Neural progenitor cell (in vitro differentiated cells): ENCODE measurements at regions not wholly inside any gene's neighbourhood (a gene's known extent, or its start where the extent isn't known, plus 50 kb on each side); places are given as distances from the start of the nearest gene placed in this dataset.
"Not testable (repeated sequence)": the region's sequence is repeated elsewhere in the genome, so short reads cannot be mapped to it uniquely, and the experiment has no call there.

Source experiments
- DNase-seq: peaks from one replicate; pipeline ENCODE4 v3.0.0-alpha.2; 2016; ENCODE audit warnings: low spot score
- H2AFZ ChIP-seq: fragments of 200-600 bp; sonication (generic); replicated peaks from 2 replicates; pipeline ENCODE4 v1.6.1; 2016; ENCODE audit warnings: antibody characterized with exemption
- H3F3A ChIP-seq: fragments of 200-600 bp; sonication (generic); 2 replicates; pipeline ENCODE4 v1.6.1; 2016; ENCODE audit warnings: antibody characterized with exemption, low read depth
- H3K27ac ChIP-seq: fragments of 200-600 bp; sonication (generic); 2 replicates; pipeline ENCODE4 v1.5.1; 2016; ENCODE audit warnings: mild to moderate bottlenecking
- H3K27me3 ChIP-seq: fragments of 200-600 bp; sonication (generic); 2 replicates; pipeline ENCODE4 v1.6.1; 2016; ENCODE audit warnings: mild to moderate bottlenecking, moderate library complexity
- H3K36me3 ChIP-seq: fragments of 200-600 bp; sonication (generic); 2 replicates; pipeline ENCODE4 v1.5.1; 2016
- H3K4me1 ChIP-seq: fragments of 200-600 bp; sonication (generic); 2 replicates; pipeline ENCODE4 v1.6.1; 2016; ENCODE audit warnings: mixed run types
- H3K4me2 ChIP-seq: fragments of 200-600 bp; sonication (generic); 2 replicates; pipeline ENCODE4 v1.6.1; 2016
- H3K4me3 ChIP-seq: fragments of 200-600 bp; sonication (generic); 2 replicates; pipeline ENCODE4 v1.5.1; 2016
- H3K79me2 ChIP-seq: fragments of 200-600 bp; sonication (generic); 2 replicates; pipeline ENCODE4 v1.6.1; 2016; ENCODE audit warnings: low read depth
- H3K9ac ChIP-seq: fragments of 200-600 bp; sonication (generic); 2 replicates; pipeline ENCODE4 v1.6.1; 2016
- H3K9me3 ChIP-seq: fragments of 200-600 bp; sonication (generic); 2 replicates; pipeline ENCODE4 v1.5.1; 2016; ENCODE audit warnings: low read depth
- H4K20me1 ChIP-seq: fragments of 200-600 bp; sonication (generic); 2 replicates; pipeline ENCODE4 v1.6.1; 2016; ENCODE audit warnings: low read depth
- H3K27ac Mint-ChIP-seq: 3 replicates; pipeline ENCODE4 v1.8.0; 2021; ENCODE audit warnings: mixed read lengths
- H3K27me3 Mint-ChIP-seq: 2 replicates; pipeline ENCODE4 v1.8.0; 2022; ENCODE audit warnings: low read depth, mild to moderate bottlenecking, inconsistent platforms, moderate library complexity, mixed read lengths; ENCODE audit not compliant: insufficient read depth
- H3K36me3 Mint-ChIP-seq: 3 replicates; pipeline ENCODE4 v1.8.0; 2021; ENCODE audit warnings: mixed read lengths
- H3K4me1 Mint-ChIP-seq: 3 replicates; pipeline ENCODE4 v1.8.0; 2021; ENCODE audit warnings: mixed read lengths
- H3K4me3 Mint-ChIP-seq: 3 replicates; pipeline ENCODE4 v1.8.0; 2021; ENCODE audit warnings: mild to moderate bottlenecking, moderate library complexity, mixed read lengths
- H3K9me3 Mint-ChIP-seq: 3 replicates; pipeline ENCODE4 v1.8.0; 2020; ENCODE audit warnings: mixed read lengths
- CTCF ChIP-seq: fragments of 200-600 bp; sonication (generic); IDR thresholded peaks from 2 replicates; pipeline ENCODE4 v1.5.1; 2017; ENCODE audit warnings: antibody characterized with exemption, mild to moderate bottlenecking
- EZH2 ChIP-seq: fragments of 200-600 bp; sonication (generic); IDR thresholded peaks from 2 replicates; pipeline ENCODE4 v1.6.1; 2017; ENCODE audit warnings: antibody characterized with exemption, mild to moderate bottlenecking, moderate library complexity
- EZH2phosphoT487 ChIP-seq: fragments of 200-600 bp; sonication (generic); IDR thresholded peaks from 2 replicates; pipeline ENCODE4 v1.6.1; 2017; ENCODE audit warnings: antibody characterized with exemption

- TF ChIP-seq EZH2phosphoT487 (no peak), EZH2 (no peak), CTCF (no peak)
Observed at GRCh38 chr12:105487963-105488362, 157.5 kb downstream of the C12orf75 start.

GRCh38 chr12:105492591-105493545 lies 162.4 kb downstream of the C12orf75 start:
- H3K27me3 ChIP-seq, result no peaks in the 10 kb centered on the region
- no peaks in the 10 kb centered on the region for H4K20me1 ChIP-seq
- H3K79me2 ChIP-seq, result no peaks in the 10 kb centered on the region
- H3K36me3 ChIP-seq, result no peaks in the 10 kb centered on the region
- Mint-ChIP-seq H3K4me1 (peaks cover 12% of the 10 kb centered on the region), H3K27me3 (peaks cover 3% of the 10 kb centered on the region), H3K9me3 (peaks cover 11% of the 10 kb centered on the region), H3K4me3 (no peak overlapping the region), H3K27ac (peak overlapping the region; percentile 72), H3K36me3 (peaks cover 2% of the 10 kb centered on the region)
- H3K9ac ChIP-seq, result no peak overlapping the region
- TF ChIP-seq EZH2phosphoT487, result no peak
- TF ChIP-seq EZH2, result no peak
- TF ChIP-seq CTCF, result no peak
- no peak overlapping the region for H3K4me3 ChIP-seq
- no peaks in the 10 kb centered on the region for H3K4me1 ChIP-seq
- no peak overlapping the region for H3K27ac ChIP-seq
- DNase-seq, result no peak
- no peaks in the 10 kb centered on the region for H3F3A ChIP-seq
- H3K4me2 ChIP-seq, result no peak overlapping the region
- H2AFZ ChIP-seq, result no peak overlapping the region
- no peaks in the 10 kb centered on the region for H3K9me3 ChIP-seq

More at GRCh38 chr12:105487963-105488362, 157.5 kb downstream of the C12orf75 start:
- Histone ChIP-seq H3K4me3 (no peak overlapping the region), H3K36me3 (no peaks in the 10 kb centered on the region), H3K4me2 (no peak overlapping the region), H4K20me1 (no peaks in the 10 kb centered on the region), H3K9me3 (no peaks in the 10 kb centered on the region), H3K9ac (no peak overlapping the region), H3K4me1 (no peaks in the 10 kb centered on the region), H3K27me3 (no peaks in the 10 kb centered on the region), H3K27ac (no peak overlapping the region), H2AFZ (peak overlapping the region; percentile 42), H3K79me2 (no peaks in the 10 kb centered on the region), H3F3A (no peaks in the 10 kb centered on the region)
- Mint-ChIP-seq H3K4me1 (peaks cover 14% of the 10 kb centered on the region), H3K27me3 (no peaks in the 10 kb centered on the region), H3K4me3 (no peak overlapping the region), H3K9me3 (no peaks in the 10 kb centered on the region), H3K36me3 (no peaks in the 10 kb centered on the region), H3K27ac (no peak overlapping the region)
- no peak for DNase-seq

- Histone ChIP-seq H3K4me2 (no peak overlapping the region), H3F3A (no peaks in the 10 kb centered on the region), H3K27ac (no peak overlapping the region), H4K20me1 (no peaks in the 10 kb centered on the region), H3K9me3 (no peaks in the 10 kb centered on the region), H3K36me3 (no peaks in the 10 kb centered on the region), H3K27me3 (no peaks in the 10 kb centered on the region), H3K9ac (no peak overlapping the region), H3K4me1 (peaks cover 4% of the 10 kb centered on the region), H2AFZ (no peak overlapping the region), H3K79me2 (no peaks in the 10 kb centered on the region), H3K4me3 (no peak overlapping the region)
- TF ChIP-seq EZH2 (no peak), CTCF (no peak), EZH2phosphoT487 (no peak)
- H3K27ac Mint-ChIP-seq, result no peak overlapping the region
- DNase-seq, result no peak
- H3K9me3 Mint-ChIP-seq, result peaks cover 19% of the 10 kb centered on the region
- H3K36me3 Mint-ChIP-seq, result peaks cover 2% of the 10 kb centered on the region
- no peak overlapping the region for H3K4me3 Mint-ChIP-seq
- peaks cover 3% of the 10 kb centered on the region for H3K27me3 Mint-ChIP-seq
- peaks cover 2% of the 10 kb centered on the region for H3K4me1 Mint-ChIP-seq
Observed at GRCh38 chr12:105499205-105499604, 168.7 kb downstream of the C12orf75 start.

GRCh38 chr12:105500676-105501075 lies 170.2 kb downstream of the C12orf75 start:
- H3K27me3 Mint-ChIP-seq, H3K79me2 ChIP-seq, H3K27me3 ChIP-seq, H3K36me3 Mint-ChIP-seq, H3K27ac ChIP-seq, H3K9ac ChIP-seq, H3K4me3 ChIP-seq, H3K4me2 ChIP-seq, H3F3A ChIP-seq, H3K36me3 ChIP-seq, H3K4me1 Mint-ChIP-seq, H3K4me1 ChIP-seq, H3K4me3 Mint-ChIP-seq, H3K9me3 ChIP-seq, H4K20me1 ChIP-seq, H2AFZ ChIP-seq, DNase-seq, H3K27ac Mint-ChIP-seq: not testable (repeated sequence)
- peaks cover 19% of the 10 kb centered on the region for H3K9me3 Mint-ChIP-seq
